ENCODE measurements at regions not wholly inside any gene's neighbourhood (a gene's known extent, or its start where the extent isn't known, plus 50 kb on each side); places are given as distances from the start of the nearest gene placed in this dataset.

DNA sequence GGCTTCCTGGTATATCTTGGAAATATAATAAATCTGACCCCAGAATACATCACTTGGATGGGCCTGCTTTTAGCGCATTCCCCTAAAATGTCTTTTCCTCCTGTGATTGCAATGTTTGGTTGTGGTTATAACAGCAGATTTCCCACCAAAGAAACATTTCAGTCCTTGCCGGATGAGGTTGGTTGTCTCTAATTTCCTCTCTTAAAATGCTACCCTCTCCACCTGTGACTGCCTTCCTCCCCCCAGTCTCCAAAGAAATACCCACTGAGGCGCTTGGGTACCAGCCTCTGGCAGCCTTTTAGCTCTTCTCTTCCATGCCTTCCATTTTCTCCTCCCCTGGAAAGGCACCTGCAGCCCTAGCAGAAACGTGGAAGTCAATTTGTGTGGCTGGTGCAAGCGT is 102.1 kb upstream of the SIX3 start:
- no peak overlapping the region for H3K4me2 ChIP-seq (replicated peaks; ENCODE audit: low read depth, low read length, poor library complexity, severe bottlenecking)
- H3K27me3 Mint-ChIP-seq, result peaks cover 17% of the 10 kb centered on the region
- no peaks in the 10 kb centered on the region for H3K79me2 ChIP-seq (ENCODE audit: control insufficient read depth, insufficient read depth, low read length)
- intact Hi-C loops (cut with micrococcal nuclease), result no loop called here
- no peak overlapping the region for H2AFZ ChIP-seq (ENCODE audit: insufficient read depth, low read depth, low read length, poor library complexity, severe bottlenecking)
- DNase-seq (no peak), ATAC-seq (ENCODE audit: low read depth) (no peak)
- H3K4me1 Mint-ChIP-seq, result no peaks in the 10 kb centered on the region
- H3K9me3 ChIP-seq (ENCODE audit: control extremely low read depth in 1 of 3, control insufficient read depth in 2 of 3, insufficient read depth in 1 of 3, low read length in 2 of 3), result peaks cover 0 to 3% (median 0%) of the 10 kb centered on the region in 3 donors
- no peak overlapping the region for H3K4me3 ChIP-seq (ENCODE audit: control extremely low read depth in 1 of 5, extremely low read depth in 1 of 5, insufficient read depth in 1 of 5, low read depth in 2 of 5, low read length in 4 of 5)
- peaks cover 4% of the 10 kb centered on the region for H3K9me3 Mint-ChIP-seq (ENCODE audit: insufficient read depth)
- H3K4me1 ChIP-seq (ENCODE audit: control insufficient read depth in 2 of 2, insufficient read depth in 2 of 2, low read length in 2 of 2), result no peaks in the 10 kb centered on the region
- no peak overlapping the region for H3K27ac ChIP-seq (ENCODE audit: low read length in 2 of 2)
- H3K27me3 ChIP-seq (replicated peaks in 1 of 4; ENCODE audit: control extremely low read depth in 1 of 4, control insufficient read depth in 3 of 4, insufficient read depth in 4 of 4, low read length in 3 of 4), result no peaks in the 10 kb centered on the region
- 100% methylated on average over 2 of the region's 5 CpGs for WGBS (ENCODE audit: insufficient coverage)
- TF ChIP-seq EZH2 (IDR thresholded peaks at IDR 0.05; ENCODE audit: borderline replicate concordance, insufficient read depth, low read depth, low read length, poor library complexity, severe bottlenecking), result no peak
- no peak for TF ChIP-seq CTCF (IDR thresholded peaks at IDR 0.05)
- H4K20me1 ChIP-seq (ENCODE audit: control insufficient read depth, insufficient read depth, low read length, poor library complexity, severe bottlenecking), result no peaks in the 10 kb centered on the region
- H3K27ac Mint-ChIP-seq, result no peak overlapping the region
- ChIA-PET CTCF (no interaction called here), POLR2A (no interaction called here)
- H3K36me3 ChIP-seq (replicated peaks in 1 of 2; ENCODE audit: control extremely low read depth in 1 of 2, control insufficient read depth in 1 of 2, extremely low read depth in 1 of 2, insufficient read depth in 2 of 2, low read length in 1 of 2), result no peaks in the 10 kb centered on the region
- no peak overlapping the region for H3K4me3 Mint-ChIP-seq
- H3K9ac ChIP-seq (ENCODE audit: low read length), result no peak overlapping the region

DNA sequence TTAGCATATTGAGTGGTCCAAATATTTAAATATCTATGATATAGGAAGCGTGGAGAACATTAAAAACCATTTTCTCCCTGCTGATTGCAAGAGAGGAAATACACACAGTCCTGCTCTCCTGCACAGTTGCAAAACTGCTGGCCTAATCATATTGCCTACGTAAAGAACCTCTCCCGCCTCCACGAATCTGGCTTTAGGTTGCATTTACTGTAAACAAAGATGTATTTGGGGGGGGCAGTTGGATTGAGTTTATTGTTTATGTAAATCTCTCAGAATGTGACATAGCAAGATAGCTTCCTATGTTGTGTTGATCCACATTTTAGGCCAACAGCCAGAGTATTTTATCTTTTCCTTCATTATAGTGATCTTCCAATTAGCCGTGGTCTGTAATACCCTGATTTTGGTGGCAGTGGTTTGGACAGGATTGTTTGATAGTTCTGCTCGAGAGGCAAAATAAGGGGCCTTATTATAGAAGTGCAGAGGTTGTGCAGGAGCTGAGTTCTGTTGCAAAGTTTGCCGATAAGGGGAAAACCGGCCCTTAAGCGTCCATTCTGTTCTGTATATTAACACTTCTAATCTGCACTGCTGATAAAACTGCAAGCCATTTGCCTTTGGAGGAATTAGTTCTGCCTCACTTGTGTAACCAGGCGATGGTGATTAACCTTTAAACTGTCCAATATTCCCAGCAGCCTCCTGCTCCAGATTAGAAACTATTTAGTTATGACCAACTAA is 101.6 kb upstream of the SIX3 start:
- H3K79me2 ChIP-seq (ENCODE audit: control insufficient read depth, insufficient read depth, low read length), result no peaks in the 10 kb centered on the region
- no peak overlapping the region for H3K4me2 ChIP-seq (replicated peaks; ENCODE audit: low read depth, low read length, poor library complexity, severe bottlenecking)
- H4K20me1 ChIP-seq (ENCODE audit: control insufficient read depth, insufficient read depth, low read length, poor library complexity, severe bottlenecking), result no peaks in the 10 kb centered on the region
- ChIA-PET CTCF (no interaction called here), POLR2A (no interaction called here)
- no peaks in the 10 kb centered on the region for H3K27me3 ChIP-seq (replicated peaks in 1 of 4; ENCODE audit: control extremely low read depth in 1 of 4, control insufficient read depth in 3 of 4, insufficient read depth in 4 of 4, low read length in 3 of 4)
- no peak overlapping the region for H2AFZ ChIP-seq (ENCODE audit: insufficient read depth, low read depth, low read length, poor library complexity, severe bottlenecking)
- H3K9me3 Mint-ChIP-seq (ENCODE audit: insufficient read depth), result no peaks in the 10 kb centered on the region
- H3K27ac Mint-ChIP-seq, result no peak overlapping the region
- H3K9ac ChIP-seq (ENCODE audit: low read length), result no peak overlapping the region
- TF ChIP-seq CTCF (IDR thresholded peaks at IDR 0.05), result no peak
- no peak for TF ChIP-seq EZH2 (IDR thresholded peaks at IDR 0.05; ENCODE audit: borderline replicate concordance, insufficient read depth, low read depth, low read length, poor library complexity, severe bottlenecking)
- intact Hi-C loops (cut with micrococcal nuclease), result no loop called here
- DNase-seq, result no peak
- H3K9me3 ChIP-seq (ENCODE audit: control extremely low read depth in 1 of 3, control insufficient read depth in 2 of 3, insufficient read depth in 1 of 3, low read length in 2 of 3), result peaks cover 0 to 3% (median 0%) of the 10 kb centered on the region in 3 donors
- no peak overlapping the region for H3K4me3 Mint-ChIP-seq
- no peak overlapping the region for H3K4me3 ChIP-seq (ENCODE audit: control extremely low read depth in 1 of 5, extremely low read depth in 1 of 5, insufficient read depth in 1 of 5, low read depth in 2 of 5, low read length in 4 of 5)
- H3K27ac ChIP-seq (ENCODE audit: low read length in 2 of 2), result no peak overlapping the region
- ATAC-seq (ENCODE audit: low read depth), result no peak
- peaks cover 22% of the 10 kb centered on the region for H3K27me3 Mint-ChIP-seq
- H3K36me3 ChIP-seq (replicated peaks in 1 of 2; ENCODE audit: control extremely low read depth in 1 of 2, control insufficient read depth in 1 of 2, extremely low read depth in 1 of 2, insufficient read depth in 2 of 2, low read length in 1 of 2), result no peaks in the 10 kb centered on the region
- H3K4me1 ChIP-seq (ENCODE audit: control insufficient read depth in 2 of 2, insufficient read depth in 2 of 2, low read length in 2 of 2), result no peaks in the 10 kb centered on the region
- H3K4me1 Mint-ChIP-seq, result no peaks in the 10 kb centered on the region
- WGBS (ENCODE audit: insufficient coverage), result 93% methylated on average over 3 of the region's 10 CpGs

Data from B cell (primary cell).